Activated CD8-positive, alpha-beta T cell treated with anti-CD3 and anti-CD28 coated beads for 36 hours (primary cell): ENCODE measurements at regions not wholly inside any gene's neighbourhood (a gene's known extent, or its start where the extent isn't known, plus 50 kb on each side); places are given as distances from the start of the nearest gene placed in this dataset.

Source experiments
- ATAC-seq: fragments of 200-7000 bp; cut with Tn5 transposase; one replicate; pipeline ENCODE4 v1.10.0; 2021; ENCODE audit warnings: mild to moderate bottlenecking, moderate library complexity
- CTCF ChIA-PET: fragments of 350-600 bp; sonication (Branson Sonifier 250); formaldehyde crosslinking; loops from one replicate; lab custom pipeline; 2021; ENCODE audit warnings: antibody characterized with exemption; lab: Charles Lee
- POLR2A ChIA-PET: fragments of 350-600 bp; sonication (Branson Sonifier 250); formaldehyde crosslinking; loops from one replicate; lab custom pipeline; 2021; ENCODE audit warnings: antibody characterized with exemption; lab: Charles Lee
- DNase-seq: peaks from one replicate; pipeline ENCODE4 v3.0.0-alpha.2; 2020
- H3K27ac Mint-ChIP-seq: one replicate; pipeline ENCODE4 v1.8.0; 2021; ENCODE audit warnings: mild to moderate bottlenecking, mixed read lengths
- H3K27me3 Mint-ChIP-seq: one replicate; pipeline ENCODE4 v1.8.0; 2021; ENCODE audit warnings: mixed read lengths
- H3K36me3 Mint-ChIP-seq: one replicate; pipeline ENCODE4 v1.8.0; 2021; ENCODE audit warnings: low read depth, mixed read lengths
- H3K4me1 Mint-ChIP-seq: one replicate; pipeline ENCODE4 v1.8.0; 2021; ENCODE audit warnings: low read depth, mixed read lengths
- H3K4me3 Mint-ChIP-seq: one replicate; pipeline ENCODE4 v1.8.0; 2021; ENCODE audit warnings: mild to moderate bottlenecking, moderate library complexity, mixed read lengths
- H3K9me3 Mint-ChIP-seq: one replicate; pipeline ENCODE4 v1.8.0; 2021; ENCODE audit warnings: mixed read lengths
- CTCF ChIP-seq: fragments of 200-600 bp; IDR thresholded peaks from one replicate; pipeline ENCODE4 v1.8.0; 2022; ENCODE audit warnings: antibody characterized with exemption, mild to moderate bottlenecking
- intact Hi-C: fragments of 100-400 bp; cut with micrococcal nuclease; formaldehyde crosslinking; loops from one replicate; pipeline ENCODE4 v1.10.0; 2022

GRCh38 chr16:9533042-9533441 lies 441.6 kb downstream of the HAPSTR1 start:
- intact Hi-C loops = no loop called here
- TF ChIP-seq CTCF = no peak
- ATAC-seq (no peak), DNase-seq (no peak)
- no peaks in the 10 kb centered on the region for H3K27me3 Mint-ChIP-seq
- no peaks in the 10 kb centered on the region for H3K4me1 Mint-ChIP-seq
- peaks cover 8% of the 10 kb centered on the region for H3K9me3 Mint-ChIP-seq
- ChIA-PET POLR2A (no interaction called here), CTCF (no interaction called here)
- no peak overlapping the region for H3K27ac Mint-ChIP-seq
- H3K4me3 Mint-ChIP-seq = no peak overlapping the region
- H3K36me3 Mint-ChIP-seq = no peaks in the 10 kb centered on the region

GRCh38 chr16:9534759-9535158 lies 443.3 kb downstream of the HAPSTR1 start:
- POLR2A ChIA-PET = no interaction called here
- no peak for TF ChIP-seq CTCF
- ATAC-seq (no peak), DNase-seq (no peak)
- Mint-ChIP-seq H3K4me1 (no peaks in the 10 kb centered on the region), H3K27me3 (no peaks in the 10 kb centered on the region), H3K4me3 (no peak overlapping the region), H3K36me3 (no peaks in the 10 kb centered on the region), H3K9me3 (peaks cover 6% of the 10 kb centered on the region), H3K27ac (no peak overlapping the region)
- intact Hi-C loops = no loop called here
- CTCF ChIA-PET = no interaction called here

- no peak overlapping the region for H3K27ac Mint-ChIP-seq
Observed at GRCh38 chr16:9536905-9537304, 445.5 kb downstream of the HAPSTR1 start.

GRCh38 chr16:9539346-9539745 lies 447.9 kb downstream of the HAPSTR1 start:
- Mint-ChIP-seq H3K27ac (no peak overlapping the region), H3K36me3 (no peaks in the 10 kb centered on the region), H3K9me3 (no peaks in the 10 kb centered on the region), H3K27me3 (no peaks in the 10 kb centered on the region), H3K4me1 (no peaks in the 10 kb centered on the region), H3K4me3 (no peak overlapping the region)
- ATAC-seq (no peak), DNase-seq (no peak)
- intact Hi-C loops = no loop called here
- no peak for TF ChIP-seq CTCF
- ChIA-PET CTCF (interaction anchor here (1.1 kb wide), 1 partner anchor 14 kb away, joined by 3 read pairs; no protein-coding TSS in a partner anchor), POLR2A (no interaction called here)

More at GRCh38 chr16:9536905-9537304, 445.5 kb downstream of the HAPSTR1 start:
- DNase-seq = no peak
- intact Hi-C loops = no loop called here
- TF ChIP-seq CTCF = no peak
- POLR2A ChIA-PET = no interaction called here
- no peaks in the 10 kb centered on the region for H3K27me3 Mint-ChIP-seq
- no peaks in the 10 kb centered on the region for H3K4me1 Mint-ChIP-seq
- peaks cover 6% of the 10 kb centered on the region for H3K9me3 Mint-ChIP-seq
- ATAC-seq = no peak
- H3K36me3 Mint-ChIP-seq = no peaks in the 10 kb centered on the region
- CTCF ChIA-PET = no interaction called here
- no peak overlapping the region for H3K4me3 Mint-ChIP-seq

- TF ChIP-seq CTCF = no peak
- Mint-ChIP-seq H3K36me3 (no peaks in the 10 kb centered on the region), H3K9me3 (no peaks in the 10 kb centered on the region), H3K27me3 (no peaks in the 10 kb centered on the region), H3K4me1 (no peaks in the 10 kb centered on the region), H3K4me3 (no peak overlapping the region), H3K27ac (no peak overlapping the region)
- ATAC-seq = no peak
- no peak for DNase-seq
- ChIA-PET POLR2A (no interaction called here), CTCF (no interaction called here)
- intact Hi-C loops = no loop called here
Observed at GRCh38 chr16:9541723-9542122, 450.3 kb downstream of the HAPSTR1 start.
